ENCODE measurements at regions not wholly inside any gene's neighbourhood (a gene's known extent, or its start where the extent isn't known, plus 50 kb on each side); places are given as distances from the start of the nearest gene placed in this dataset.
"Not testable (repeated sequence)": the region's sequence is repeated elsewhere in the genome, so short reads cannot be mapped to it uniquely, and the experiment has no call there.

GRCh38 chr2:89979826-89980537 is 1288.5 kb downstream of the RPIA start:
- DNase-seq: not testable (repeated sequence)

- not testable (repeated sequence) for DNase-seq
Observed at GRCh38 chr2:89982246-89982645, 1290.8 kb downstream of the RPIA start.

DNA sequence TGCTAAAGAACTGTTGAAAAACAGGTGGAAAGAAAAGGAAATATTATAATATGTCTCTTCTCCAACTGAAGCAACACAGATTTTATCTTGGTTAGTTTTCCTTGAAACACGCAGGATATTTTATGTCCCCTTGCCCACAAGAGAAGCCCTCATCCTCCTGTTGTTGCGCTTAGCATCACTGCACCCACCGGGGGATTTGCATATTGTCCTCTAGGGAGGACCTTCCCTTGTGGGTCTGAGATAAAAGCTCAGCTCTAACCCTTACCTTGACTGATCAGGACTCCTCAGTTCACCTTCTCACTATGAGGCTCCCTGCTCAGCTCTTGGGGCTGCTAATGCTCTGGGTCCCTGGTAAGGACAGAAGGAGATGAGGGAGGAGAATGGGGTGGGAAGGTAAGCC is 1294.2 kb downstream of the RPIA start:
- DNase-seq: not testable (repeated sequence)

GRCh38 chr2:89986532-89986931 is 1295.1 kb downstream of the RPIA start:
- not testable (repeated sequence) for DNase-seq

- DNase-seq: not testable (repeated sequence)
Observed at GRCh38 chr2:89996779-89997178, 1305.3 kb downstream of the RPIA start.

- not testable (repeated sequence) for DNase-seq
Observed at GRCh38 chr2:90004553-90004952, 1313.1 kb downstream of the RPIA start.

GRCh38 chr2:90010442-90011100 is 1319.1 kb downstream of the RPIA start:
- DNase-seq: not testable (repeated sequence)

GRCh38 chr2:90011101-90011443 is 1319.6 kb downstream of the RPIA start:
- DNase-seq: not testable (repeated sequence)

DNA sequence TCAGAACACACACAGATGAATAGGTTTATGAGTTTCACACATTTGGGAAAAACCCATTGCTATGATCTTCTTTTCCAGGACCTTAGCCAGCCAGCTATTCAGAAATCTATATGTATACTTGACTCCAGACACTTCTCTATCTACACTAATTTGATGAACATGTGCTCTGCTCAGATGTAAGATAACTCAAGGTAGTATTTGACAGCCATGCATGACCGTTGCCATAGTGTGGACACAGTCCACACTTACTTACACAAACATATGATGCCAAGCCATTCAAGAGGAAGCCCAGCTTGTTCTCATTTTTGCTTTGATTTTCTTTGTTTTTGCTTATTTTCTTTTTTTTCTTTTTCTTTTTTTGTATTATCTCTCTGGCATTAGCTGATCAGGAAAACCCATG is 1328.4 kb downstream of the RPIA start:
- DNase-seq: not testable (repeated sequence)

DNA sequence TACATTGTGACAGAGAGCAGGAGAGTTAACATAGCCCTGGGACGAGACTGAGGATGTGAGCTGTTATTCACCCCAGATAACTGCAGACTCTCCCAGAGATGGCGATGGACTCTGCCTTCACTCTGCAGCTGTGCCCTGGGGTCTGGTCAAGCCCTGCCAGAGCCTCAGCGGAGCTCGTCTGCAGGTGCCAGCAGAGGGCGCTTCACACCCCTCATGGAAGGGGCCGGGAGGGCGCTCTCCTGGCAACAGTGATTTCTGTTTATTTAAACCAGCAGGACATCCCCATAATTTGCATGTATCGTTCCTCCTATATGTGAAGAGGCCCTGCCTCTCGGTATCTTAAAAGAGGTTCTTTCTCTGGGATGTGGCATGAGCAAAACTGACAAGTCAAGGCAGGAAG is 1329.8 kb downstream of the RPIA start:
- not testable (repeated sequence) for DNase-seq

DNA sequence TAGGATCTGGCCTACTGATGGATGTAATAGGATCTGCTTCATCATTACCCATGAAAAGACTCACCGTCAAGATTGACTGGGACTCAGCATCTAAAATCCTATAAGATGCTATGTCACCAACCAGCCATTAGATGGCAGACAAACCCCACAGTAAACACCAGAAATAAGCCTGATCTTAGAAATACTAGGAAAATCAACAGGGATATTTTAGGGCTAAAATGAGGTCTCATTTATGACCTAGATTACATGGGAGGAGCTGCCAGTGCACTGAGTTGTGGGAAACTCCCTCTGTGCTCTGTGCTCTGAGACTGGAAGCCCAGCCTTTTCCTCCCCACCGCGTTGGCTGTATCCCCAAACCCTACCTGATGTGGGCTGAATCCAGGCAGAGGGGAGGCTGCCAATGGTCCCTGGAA is 1335.8 kb downstream of the RPIA start:
- DNase-seq: not testable (repeated sequence)

- DNase-seq: not testable (repeated sequence)
Observed at GRCh38 chr2:90028381-90029079, 1337.1 kb downstream of the RPIA start.

- DNase-seq: not testable (repeated sequence)
Observed at GRCh38 chr2:90029080-90029428, 1337.6 kb downstream of the RPIA start.

DNA sequence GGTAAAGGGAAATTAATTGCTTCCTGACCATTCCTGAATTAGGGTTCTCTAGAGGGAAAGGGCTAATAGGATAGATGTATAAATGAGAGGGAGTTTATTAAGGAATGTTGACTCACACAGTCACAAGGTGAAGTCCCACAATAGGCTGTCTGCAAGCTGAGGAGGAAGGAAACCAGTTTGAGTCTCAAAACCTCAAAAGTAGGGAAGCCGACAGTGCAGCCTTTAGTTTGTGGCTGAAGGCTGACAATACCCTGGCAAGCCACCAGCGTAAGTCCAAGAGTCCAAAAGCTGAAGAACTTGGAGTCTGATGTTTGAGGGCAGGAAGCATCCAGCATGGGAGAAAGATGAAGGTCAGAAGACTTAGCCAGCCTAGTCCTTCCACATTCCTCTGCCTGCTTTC is 1340.8 kb downstream of the RPIA start:
- DNase-seq: not testable (repeated sequence)

DNA sequence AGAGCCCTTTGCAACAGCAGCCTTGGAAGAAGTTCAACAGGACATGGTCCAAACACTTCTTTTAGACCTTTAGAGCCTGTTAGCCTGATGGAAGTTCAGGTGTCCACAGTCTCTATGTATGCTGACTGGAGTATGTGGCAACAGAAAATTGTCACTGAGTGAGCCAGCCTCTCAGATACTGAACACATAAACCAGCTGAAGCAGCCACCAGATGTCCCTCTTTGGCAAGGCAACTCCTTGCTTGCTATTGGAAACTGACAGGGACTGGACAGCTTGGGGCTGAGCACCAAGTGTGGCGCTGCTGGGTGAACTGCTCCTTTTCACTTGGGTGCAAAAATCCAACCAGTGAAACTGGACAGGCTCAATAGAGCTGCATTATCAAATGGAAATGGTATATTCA is 1344.9 kb downstream of the RPIA start:
- peak; percentile 0 for DNase-seq

DNA sequence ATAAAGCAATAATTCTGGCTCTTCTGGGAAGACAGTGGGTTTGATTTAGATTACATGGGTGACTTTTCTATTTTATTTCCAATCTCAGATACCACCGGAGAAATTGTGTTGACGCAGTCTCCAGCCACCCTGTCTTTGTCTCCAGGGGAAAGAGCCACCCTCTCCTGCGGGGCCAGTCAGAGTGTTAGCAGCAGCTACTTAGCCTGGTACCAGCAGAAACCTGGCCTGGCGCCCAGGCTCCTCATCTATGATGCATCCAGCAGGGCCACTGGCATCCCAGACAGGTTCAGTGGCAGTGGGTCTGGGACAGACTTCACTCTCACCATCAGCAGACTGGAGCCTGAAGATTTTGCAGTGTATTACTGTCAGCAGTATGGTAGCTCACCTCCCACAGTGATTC is 1347.6 kb downstream of the RPIA start:
- DNase-seq: not testable (repeated sequence)

DNA sequence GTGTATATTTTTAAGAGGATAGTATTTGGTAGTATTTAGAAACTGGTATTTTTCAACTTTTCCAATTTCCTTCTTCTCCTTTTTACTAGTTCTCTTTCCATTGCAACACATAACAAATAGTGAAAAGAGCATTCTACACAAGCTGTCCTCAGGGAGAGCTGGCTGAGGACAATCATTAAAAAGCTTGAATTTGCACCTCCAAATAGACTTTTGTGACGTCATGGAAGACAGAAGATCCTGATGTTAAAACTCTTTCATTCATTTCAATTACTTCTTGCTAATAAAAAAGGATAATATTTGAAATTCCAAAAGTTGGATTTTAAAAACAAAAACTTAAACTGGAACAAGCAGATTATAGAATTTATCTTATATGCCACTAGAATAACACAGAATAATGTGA is 1356.3 kb downstream of the RPIA start:
- not testable (repeated sequence) for DNase-seq

DNA sequence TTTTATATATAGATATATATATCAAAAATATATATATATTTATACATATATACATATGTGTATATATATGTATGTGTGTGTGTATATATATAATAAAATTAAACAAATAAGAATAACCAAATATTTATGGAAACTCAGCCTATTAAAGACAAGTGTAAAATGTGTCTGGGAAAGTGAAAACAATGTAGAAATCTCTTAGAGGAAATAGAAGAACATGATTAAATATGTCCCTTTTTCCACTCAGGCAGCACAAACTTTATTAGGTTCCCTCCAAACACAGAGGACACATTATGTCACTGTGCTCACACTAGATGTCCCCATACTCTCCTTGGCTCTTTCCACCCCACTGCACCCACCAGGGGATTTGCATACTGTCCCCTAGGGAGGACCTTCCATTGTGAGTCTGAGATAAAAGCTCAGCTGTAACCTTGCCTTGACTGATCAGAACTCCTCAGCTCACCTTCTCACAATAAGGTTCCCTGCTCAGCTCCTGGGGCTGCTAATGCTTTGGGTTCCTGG is 1360.7 kb downstream of the RPIA start:
- DNase-seq: not testable (repeated sequence)

DNA sequence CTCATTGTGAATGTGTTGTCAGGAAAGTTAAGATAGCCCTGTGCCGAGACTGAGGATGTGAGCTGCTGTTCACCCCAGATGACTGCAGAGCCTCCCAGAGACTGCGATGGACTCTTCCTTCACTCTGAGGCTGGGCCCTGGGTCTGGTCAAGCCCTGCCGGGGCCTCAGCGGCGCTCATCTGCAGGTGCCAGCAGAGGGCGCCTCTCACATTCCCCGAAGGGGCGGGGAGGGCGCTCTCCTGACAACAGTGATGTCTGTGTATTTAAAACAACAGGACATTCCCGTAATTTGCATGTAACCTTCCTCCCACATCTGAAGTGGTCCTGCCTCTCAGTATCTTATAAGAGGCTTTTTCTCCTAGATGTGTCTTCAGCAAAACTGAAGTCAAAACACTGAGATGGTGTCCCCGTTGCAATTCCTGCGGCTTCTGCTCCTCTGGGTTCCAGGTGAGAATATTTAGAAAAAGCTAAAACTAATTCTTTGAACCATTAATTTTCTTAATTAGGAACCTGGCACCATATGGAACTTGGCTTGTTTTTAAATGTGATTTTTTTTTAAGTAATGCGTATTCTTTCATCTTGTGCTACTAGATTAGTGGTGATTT is 1377.9 kb downstream of the RPIA start:
- DNase-seq: no peak

GRCh38 chr2:90076311-90076710 is 1384.8 kb downstream of the RPIA start:
- DNase-seq: no peak

GRCh38 chr2:90077948-90078347 is 1386.5 kb downstream of the RPIA start:
- DNase-seq: no peak

DNA sequence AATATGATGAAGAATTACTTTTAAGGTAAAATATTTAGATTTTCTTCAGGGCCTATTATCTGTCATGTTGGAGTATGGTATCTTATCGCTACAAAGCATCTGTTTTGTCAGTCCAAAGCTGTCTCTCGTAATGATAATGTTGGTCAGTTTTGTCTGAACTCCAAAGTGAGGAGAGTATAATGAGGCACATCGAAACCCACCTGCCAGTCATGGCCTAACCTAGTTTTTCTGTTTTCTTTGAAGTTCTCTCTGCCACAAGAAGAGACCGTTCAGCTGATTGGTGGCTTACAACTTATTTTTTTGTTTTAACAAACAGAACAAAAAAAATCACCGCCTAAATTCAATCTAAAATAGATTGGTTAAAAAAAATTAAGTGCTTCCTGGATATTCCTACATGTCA is 1387.9 kb downstream of the RPIA start:
- no peak for DNase-seq

- not testable (repeated sequence) for DNase-seq
Observed at GRCh38 chr2:90087792-90088191, 1396.3 kb downstream of the RPIA start.

Data from NCI-H1694 (cell line).